Activated effector memory CD4-positive, alpha-beta T cell treated with anti-CD3 and anti-CD28 coated beads, Interleukin-2, amount 50 U/mL, for 16 hours (primary cell): ENCODE measurements at regions not wholly inside any gene's neighbourhood (a gene's known extent, or its start where the extent isn't known, plus 50 kb on each side); places are given as distances from the start of the nearest gene placed in this dataset.
"Not testable (repeated sequence)": the region's sequence is repeated elsewhere in the genome, so short reads cannot be mapped to it uniquely, and the experiment has no call there.

Experiments
- DNase-seq: peaks from one replicate; pipeline ENCODE4 v3.0.0-alpha.2; 2020

- peak; percentile 77 for DNase-seq
Observed at GRCh38 chr2:133886735-133887675, 318.7 kb upstream of the NCKAP5 start.

DNA sequence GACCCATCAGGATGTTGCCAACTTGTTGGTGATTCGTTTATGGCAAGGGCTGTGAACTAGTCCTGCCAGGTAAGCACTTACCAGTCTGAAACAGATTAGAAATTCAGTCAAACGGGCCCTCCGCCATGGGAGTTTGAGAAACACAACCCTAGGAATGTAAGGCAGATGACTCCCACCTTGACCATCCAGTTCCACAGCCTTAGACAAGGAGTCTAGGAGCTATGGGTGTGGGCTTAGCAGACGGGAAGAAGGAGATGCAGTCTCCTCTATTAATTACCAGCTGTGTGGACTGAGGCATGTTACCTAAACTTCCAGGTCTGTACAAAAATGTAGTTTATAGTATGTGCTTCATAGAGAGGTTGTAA lies 319.4 kb upstream of the NCKAP5 start:
- DNase-seq: no peak

GRCh38 chr2:133888107-133888506 lies 319.8 kb upstream of the NCKAP5 start:
- DNase-seq: no peak

DNA sequence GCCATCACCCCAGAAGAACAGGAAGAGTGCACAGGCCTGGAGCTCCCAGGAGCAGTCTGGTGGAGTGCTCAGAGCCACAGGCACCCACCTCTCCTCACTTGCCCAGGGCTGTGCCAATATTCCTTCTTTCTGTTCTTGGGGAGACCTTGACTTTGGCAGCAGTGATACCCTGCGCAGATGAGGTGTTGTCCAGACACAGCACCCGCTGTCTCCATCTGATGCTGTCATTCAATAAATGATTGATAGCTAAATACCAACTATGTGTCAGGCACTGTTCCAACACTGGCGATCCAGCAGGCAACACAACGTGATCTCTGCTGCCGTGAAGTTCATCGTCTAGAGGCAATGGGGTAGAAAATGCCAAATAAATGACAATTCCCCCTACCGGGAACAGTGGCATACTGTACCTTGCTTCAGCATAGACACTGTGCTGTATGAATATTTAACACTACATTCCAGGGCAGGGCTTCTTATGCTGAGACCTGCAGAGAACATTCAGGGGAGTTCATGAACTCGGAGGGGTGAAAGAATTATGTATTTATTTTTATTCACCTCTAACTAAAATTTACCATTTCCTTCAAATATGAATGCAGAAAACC lies 320.5 kb upstream of the NCKAP5 start:
- no peak for DNase-seq

GRCh38 chr2:133892352-133892913 lies 324.2 kb upstream of the NCKAP5 start:
- no peak for DNase-seq

- no peak for DNase-seq
Observed at GRCh38 chr2:133894429-133894828, 326.2 kb upstream of the NCKAP5 start.

GRCh38 chr2:133897838-133898237 lies 329.6 kb upstream of the NCKAP5 start:
- not testable (repeated sequence) for DNase-seq

- no peak for DNase-seq
Observed at GRCh38 chr2:133900909-133901308, 332.6 kb upstream of the NCKAP5 start.

DNA sequence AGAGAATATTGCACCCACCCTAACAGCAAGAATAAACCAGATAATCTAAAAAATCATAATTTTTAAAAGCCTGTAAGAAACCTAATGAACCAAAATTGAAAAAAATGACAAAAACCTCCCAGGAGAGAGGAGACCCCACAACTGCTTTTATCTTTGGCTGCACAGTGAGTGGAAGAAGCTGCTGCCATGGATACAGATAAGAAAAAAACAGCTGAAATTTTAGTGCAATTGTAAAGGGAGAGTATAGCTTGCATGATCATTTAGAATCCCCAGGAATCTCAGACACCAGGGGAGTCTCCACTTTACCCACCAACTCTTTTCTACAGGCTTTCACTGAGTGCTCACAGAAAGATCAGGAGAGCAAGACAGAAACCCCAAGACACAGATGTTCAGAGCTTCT lies 338.1 kb upstream of the NCKAP5 start:
- DNase-seq: no peak

- DNase-seq: no peak
Observed at GRCh38 chr2:133906926-133907325, 338.7 kb upstream of the NCKAP5 start.

- no peak for DNase-seq
Observed at GRCh38 chr2:133908171-133908570, 339.9 kb upstream of the NCKAP5 start.

- DNase-seq: no peak
Observed at GRCh38 chr2:133918141-133918540, 335.7 kb upstream of the MGAT5 start.

DNA sequence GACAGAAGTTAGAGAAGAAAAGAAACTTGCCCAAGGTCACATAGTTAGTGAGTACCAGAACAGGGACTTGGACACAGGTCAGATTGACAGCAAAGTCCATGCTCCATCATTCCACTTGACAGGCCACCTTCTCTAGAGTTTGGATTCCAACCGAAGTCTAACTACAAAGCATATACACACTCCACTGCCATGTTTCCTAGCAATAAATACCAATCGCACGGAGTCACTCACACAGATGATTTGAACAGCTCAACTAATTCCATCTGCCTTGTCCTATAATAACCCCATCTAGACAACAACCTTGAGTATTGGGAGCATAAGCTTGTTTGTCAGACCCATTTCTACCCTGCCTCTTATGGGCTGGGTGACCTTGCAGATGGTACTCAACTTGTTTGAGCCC lies 334.6 kb upstream of the MGAT5 start:
- DNase-seq: no peak

- DNase-seq: no peak
Observed at GRCh38 chr2:133927894-133928293, 326.0 kb upstream of the MGAT5 start.

GRCh38 chr2:133936096-133936495 lies 317.8 kb upstream of the MGAT5 start:
- no peak for DNase-seq

DNA sequence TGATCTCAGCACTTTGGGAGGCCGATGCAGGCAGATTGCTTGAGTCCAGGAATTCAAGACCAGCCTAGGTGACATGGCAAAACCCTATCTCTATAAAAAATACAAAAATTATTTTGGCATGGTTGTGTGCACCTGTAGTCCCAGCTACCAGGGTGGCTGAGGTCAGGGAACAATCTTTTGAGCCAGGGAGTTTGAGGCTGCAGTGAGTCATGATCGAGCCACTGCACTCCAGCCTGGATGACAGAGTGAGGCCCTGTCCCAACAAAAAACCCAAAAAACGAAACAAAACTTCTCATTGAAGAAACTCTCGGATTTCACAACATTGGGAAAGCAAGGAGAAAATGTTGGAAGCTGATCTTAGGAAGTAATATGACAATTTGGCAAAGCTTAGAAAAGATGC lies 317.3 kb upstream of the MGAT5 start:
- no peak for DNase-seq

- DNase-seq: no peak
Observed at GRCh38 chr2:133937669-133938068, 316.2 kb upstream of the MGAT5 start.

GRCh38 chr2:133940134-133940533 lies 313.7 kb upstream of the MGAT5 start:
- DNase-seq: no peak

- no peak for DNase-seq
Observed at GRCh38 chr2:133941666-133942065, 312.2 kb upstream of the MGAT5 start.

- DNase-seq: no peak
Observed at GRCh38 chr2:133942398-133942797, 311.5 kb upstream of the MGAT5 start.

GRCh38 chr2:133943108-133943507 lies 310.8 kb upstream of the MGAT5 start:
- no peak for DNase-seq

GRCh38 chr2:133945089-133945488 lies 308.8 kb upstream of the MGAT5 start:
- no peak for DNase-seq

- DNase-seq: no peak
Observed at GRCh38 chr2:133947057-133947456, 306.8 kb upstream of the MGAT5 start.

GRCh38 chr2:133948610-133949290 lies 305.1 kb upstream of the MGAT5 start:
- DNase-seq: no peak
